MM.1S (cell line): ENCODE measurements at regions not wholly inside any gene's neighbourhood (a gene's known extent, or its start where the extent isn't known, plus 50 kb on each side); places are given as distances from the start of the nearest gene placed in this dataset.

Experiments used
- EZH2 ChIP-seq: fragments of 300-600 bp; sonication (generic); optimal IDR thresholded peaks from 2 replicates; pipeline ENCODE3; 2017; ENCODE audit warnings: low read depth, mild to moderate bottlenecking, antibody characterized with exemption, low read length, mixed read lengths
- TF ChIP-seq, protein P1 (sequence below): fragments of 300-600 bp; sonication (generic); IDR thresholded peaks from 2 replicates; pipeline ENCODE4 v1.5.1; 2016; ENCODE audit warnings: antibody characterized with exemption, low read length, mixed read lengths

GRCh38 chr7:112933598-112933997 lies 143.4 kb upstream of the TMEM168 start:
- TF ChIP-seq, protein P1, sequence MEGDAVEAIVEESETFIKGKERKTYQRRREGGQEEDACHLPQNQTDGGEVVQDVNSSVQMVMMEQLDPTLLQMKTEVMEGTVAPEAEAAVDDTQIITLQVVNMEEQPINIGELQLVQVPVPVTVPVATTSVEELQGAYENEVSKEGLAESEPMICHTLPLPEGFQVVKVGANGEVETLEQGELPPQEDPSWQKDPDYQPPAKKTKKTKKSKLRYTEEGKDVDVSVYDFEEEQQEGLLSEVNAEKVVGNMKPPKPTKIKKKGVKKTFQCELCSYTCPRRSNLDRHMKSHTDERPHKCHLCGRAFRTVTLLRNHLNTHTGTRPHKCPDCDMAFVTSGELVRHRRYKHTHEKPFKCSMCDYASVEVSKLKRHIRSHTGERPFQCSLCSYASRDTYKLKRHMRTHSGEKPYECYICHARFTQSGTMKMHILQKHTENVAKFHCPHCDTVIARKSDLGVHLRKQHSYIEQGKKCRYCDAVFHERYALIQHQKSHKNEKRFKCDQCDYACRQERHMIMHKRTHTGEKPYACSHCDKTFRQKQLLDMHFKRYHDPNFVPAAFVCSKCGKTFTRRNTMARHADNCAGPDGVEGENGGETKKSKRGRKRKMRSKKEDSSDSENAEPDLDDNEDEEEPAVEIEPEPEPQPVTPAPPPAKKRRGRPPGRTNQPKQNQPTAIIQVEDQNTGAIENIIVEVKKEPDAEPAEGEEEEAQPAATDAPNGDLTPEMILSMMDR, result no peak
- no peak for TF ChIP-seq EZH2
